Right lobe of liver (tissue), 6 donors: ENCODE measurements at regions not wholly inside any gene's neighbourhood (a gene's known extent, or its start where the extent isn't known, plus 50 kb on each side); places are given as distances from the start of the nearest gene placed in this dataset.
A peak's percentile ranks its signal among the peaks of the same experiment; 100 is the strongest.

Experiments
- ATAC-seq, 4 donors: fragments of 200-7000 bp; cut with Tn5 transposase; one replicate each; pipeline ENCODE4 v1.9.1; 2020; ENCODE audit warnings: mild to moderate bottlenecking in 4 of 4, moderate library complexity in 4 of 4
- DNase-seq, 3 donors: peaks; one replicate each; pipeline ENCODE4 v3.0.0-alpha.2; 2020
- H3K27ac ChIP-seq, 3 donors: fragments of 200-600 bp; one replicate each; pipeline ENCODE4 v1.8.0; 2022
- H3K27me3 ChIP-seq, 2 donors: fragments of 200-600 bp; one replicate each; pipeline ENCODE4 v1.8.0; 2022
- H3K36me3 ChIP-seq, 4 donors: fragments of 200-600 bp; sonication (generic) in 1 of 4; one replicate each; pipeline versions ENCODE4 v1.5.1 to v1.8.0; 2017 to 2022; ENCODE audit warnings: control low read depth in 1 of 4
- H3K4me1 ChIP-seq, 4 donors: fragments of 200-600 bp; sonication (generic) in 1 of 4; one replicate each; pipeline versions ENCODE4 v1.5.1 to v1.8.0; 2017 to 2022; ENCODE audit warnings: control low read depth in 1 of 4
- H3K4me3 ChIP-seq, 3 donors: fragments of 200-600 bp; one replicate each; pipeline ENCODE4 v1.8.0; 2022
- H3K9me3 ChIP-seq, 4 donors: fragments of 200-600 bp; sonication (generic) in 1 of 4; one replicate each; pipeline versions ENCODE4 v1.5.1 to v1.8.0; 2017 to 2022; ENCODE audit warnings: control low read depth in 1 of 4
- POLR2A ChIP-seq: fragments of 450-650 bp; IDR thresholded peaks from one replicate; pipeline ENCODE4 v1.6.1; 2017; ENCODE audit warnings: antibody characterized with exemption, mild to moderate bottlenecking
- WGBS: methylation state at CpG from one replicate; pipeline ENCODE4 v1.1.6; 2018; ENCODE audit warnings: low coverage, low lambda C conversion rate; ENCODE audit not compliant: insufficient coverage; ENCODE audit errors: missing lambda C conversion rate; 5-methylcytosine and 5-hydroxymethylcytosine counted together
- intact Hi-C, 2 donors: fragments of 100-400 bp; cut with DNase I; formaldehyde crosslinking; loops; one replicate each; pipeline versions ENCODE4 v1.11.2 to v1.14.1; 2022
- TF ChIP-seq, protein P1 (sequence below), 4 donors: fragments of 200-600 bp in 3 of 4; fragments of 450-650 bp in 1 of 4; IDR thresholded peaks; one replicate each; pipeline versions ENCODE4 v1.5.1 to v1.8.0; 2016 to 2022; ENCODE audit warnings: antibody characterized with exemption in 4 of 4, mild to moderate bottlenecking in 2 of 4
- donor health status: DM: no; HTN: yes; CAD: no.
- donor health status: DM: no; HTN: no; CAD: no.
- donor health status: DM: no; HTN: no; CAD: no.
- donor health status: DM: no; HTN: yes; CAD: no.
- donor health status: DM: no; HTN: yes; CAD: no.

DNA sequence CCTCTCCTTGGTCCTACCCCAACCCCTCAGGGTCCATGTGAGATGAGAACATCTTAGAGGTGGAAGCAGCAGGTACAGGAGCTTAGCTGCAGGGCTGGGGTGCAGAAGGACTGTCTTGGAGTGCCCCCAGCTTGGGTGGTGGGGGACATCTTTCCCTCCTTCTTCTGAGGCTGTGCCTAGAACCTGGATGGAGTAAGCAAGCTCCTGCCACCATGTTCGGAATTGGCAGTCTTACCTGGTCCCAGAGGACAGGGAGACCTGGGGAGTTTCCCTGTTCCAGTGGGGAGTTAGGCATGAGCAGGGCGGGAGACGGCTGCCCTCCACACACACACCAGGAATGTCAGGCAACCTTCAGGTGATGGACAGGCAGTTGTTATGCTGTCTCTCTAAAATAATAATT lies 131.0 kb upstream of the COPS8 start:
- no peaks in the 10 kb centered on the region for H3K27me3 ChIP-seq
- DNase-seq (no peak), ATAC-seq (no peak)
- no CpG with 5 or more reads among the region's 3 CpGs for WGBS
- intact Hi-C loops = no loop called here
- no peaks in the 10 kb centered on the region for H3K36me3 ChIP-seq
- H3K4me1 ChIP-seq = no peaks in the 10 kb centered on the region
- TF ChIP-seq, protein P1, sequence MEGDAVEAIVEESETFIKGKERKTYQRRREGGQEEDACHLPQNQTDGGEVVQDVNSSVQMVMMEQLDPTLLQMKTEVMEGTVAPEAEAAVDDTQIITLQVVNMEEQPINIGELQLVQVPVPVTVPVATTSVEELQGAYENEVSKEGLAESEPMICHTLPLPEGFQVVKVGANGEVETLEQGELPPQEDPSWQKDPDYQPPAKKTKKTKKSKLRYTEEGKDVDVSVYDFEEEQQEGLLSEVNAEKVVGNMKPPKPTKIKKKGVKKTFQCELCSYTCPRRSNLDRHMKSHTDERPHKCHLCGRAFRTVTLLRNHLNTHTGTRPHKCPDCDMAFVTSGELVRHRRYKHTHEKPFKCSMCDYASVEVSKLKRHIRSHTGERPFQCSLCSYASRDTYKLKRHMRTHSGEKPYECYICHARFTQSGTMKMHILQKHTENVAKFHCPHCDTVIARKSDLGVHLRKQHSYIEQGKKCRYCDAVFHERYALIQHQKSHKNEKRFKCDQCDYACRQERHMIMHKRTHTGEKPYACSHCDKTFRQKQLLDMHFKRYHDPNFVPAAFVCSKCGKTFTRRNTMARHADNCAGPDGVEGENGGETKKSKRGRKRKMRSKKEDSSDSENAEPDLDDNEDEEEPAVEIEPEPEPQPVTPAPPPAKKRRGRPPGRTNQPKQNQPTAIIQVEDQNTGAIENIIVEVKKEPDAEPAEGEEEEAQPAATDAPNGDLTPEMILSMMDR (IDR thresholded peaks at IDR 0.05) = no peak
- TF ChIP-seq POLR2A = no peak
- no peaks in the 10 kb centered on the region for H3K9me3 ChIP-seq
- H3K27ac ChIP-seq = no peak overlapping the region
- no peak overlapping the region for H3K4me3 ChIP-seq

DNA sequence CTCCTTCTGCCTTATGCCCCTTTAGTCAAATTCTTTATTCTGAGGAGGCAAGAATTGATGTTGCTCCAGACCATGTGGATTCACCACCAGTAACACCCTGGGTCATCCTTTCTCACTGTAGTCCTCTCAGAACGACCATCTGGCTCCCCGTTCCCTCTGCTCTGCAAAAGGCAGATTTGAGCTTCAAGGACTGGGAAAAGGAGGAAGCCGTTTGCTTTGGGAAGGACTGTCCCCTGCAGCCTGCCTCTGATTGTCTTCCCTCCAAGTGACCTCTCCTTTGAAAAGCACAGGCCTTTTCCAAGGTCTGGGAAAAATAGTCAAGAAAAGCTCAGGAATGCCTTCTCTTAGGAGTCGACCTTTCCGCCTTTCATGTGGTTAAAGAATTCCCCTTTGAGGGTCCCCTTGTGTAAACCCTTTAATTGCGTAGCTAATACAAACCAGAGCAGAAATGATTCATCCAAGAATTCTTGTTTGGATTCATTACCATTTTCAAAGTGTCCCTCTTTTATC lies 130.1 kb upstream of the COPS8 start:
- Histone ChIP-seq H3K27me3 (no peaks in the 10 kb centered on the region), H3K27ac (no peak overlapping the region), H3K4me3 (no peak overlapping the region), H3K36me3 (no peaks in the 10 kb centered on the region), H3K4me1 (no peaks in the 10 kb centered on the region), H3K9me3 (no peaks in the 10 kb centered on the region)
- DNase-seq = no peak
- WGBS = 76% methylated on average over 4 of the region's 6 CpGs
- no peak for TF ChIP-seq POLR2A
- TF ChIP-seq, protein P1 (IDR thresholded peaks at IDR 0.05) = no peak
- ATAC-seq = no peak
- intact Hi-C loops = no loop called here

DNA sequence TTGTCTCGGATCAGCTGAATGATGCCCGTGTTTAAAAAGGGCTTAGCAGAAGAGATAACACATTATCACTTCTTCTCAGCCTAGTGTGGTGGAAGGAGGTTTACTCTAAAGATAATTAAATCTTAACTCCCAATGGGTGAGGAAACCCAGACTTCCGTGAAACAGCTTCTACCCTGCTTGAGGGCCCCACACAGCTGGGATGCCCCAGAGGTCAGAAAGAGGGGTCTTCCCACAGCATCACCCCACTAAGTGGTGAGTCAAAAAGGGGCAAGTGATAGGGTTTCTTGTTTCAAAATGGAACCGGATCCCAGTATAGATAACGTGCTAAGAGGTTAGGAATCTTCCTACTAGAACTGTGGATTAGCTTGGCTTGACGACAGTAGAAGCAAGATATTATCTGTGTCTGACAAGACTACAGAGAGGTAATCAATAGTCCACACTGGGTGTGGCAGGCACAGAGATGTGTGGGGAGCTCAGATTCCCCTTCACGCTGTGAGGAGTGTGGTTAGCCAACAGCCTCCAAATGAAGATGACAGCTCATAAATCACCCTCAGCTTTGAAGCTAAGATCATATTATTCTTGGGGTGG lies 129.6 kb upstream of the COPS8 start:
- Histone ChIP-seq H3K27ac (no peak overlapping the region), H3K36me3 (no peaks in the 10 kb centered on the region), H3K4me1 (no peaks in the 10 kb centered on the region), H3K4me3 (no peak overlapping the region), H3K27me3 (no peaks in the 10 kb centered on the region), H3K9me3 (no peaks in the 10 kb centered on the region)
- 57% methylated on average over 5 of the region's 7 CpGs for WGBS
- DNase-seq = peak in 1 of 3 donors; percentile 20
- intact Hi-C loops = no loop called here
- ATAC-seq = no peak
- TF ChIP-seq POLR2A = no peak
- TF ChIP-seq, protein P1 (IDR thresholded peaks at IDR 0.05) = no peak

DNA sequence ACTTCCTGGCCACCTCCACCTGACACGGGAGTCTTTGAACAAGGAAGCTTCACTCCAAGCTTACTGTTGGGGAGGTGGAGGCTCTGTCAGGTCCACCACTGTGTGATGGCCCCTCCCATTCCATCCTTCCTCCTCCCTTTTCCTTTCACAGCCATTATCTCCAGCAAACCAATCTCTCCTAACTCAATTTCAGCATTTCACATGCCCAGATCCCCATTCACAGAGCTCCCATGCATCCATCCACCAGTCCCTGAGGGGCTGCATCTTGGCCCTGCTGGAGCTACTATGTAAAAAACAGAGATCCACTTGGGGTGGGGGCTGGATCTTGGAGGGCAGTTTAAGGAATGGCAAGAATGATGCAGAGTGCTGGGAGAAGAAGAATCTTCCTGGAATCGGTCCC lies 129.0 kb upstream of the COPS8 start:
- intact Hi-C loops = no loop called here
- TF ChIP-seq, protein P1 (IDR thresholded peaks at IDR 0.05) = no peak
- TF ChIP-seq POLR2A = no peak
- H3K36me3 ChIP-seq = no peaks in the 10 kb centered on the region
- no peaks in the 10 kb centered on the region for H3K4me1 ChIP-seq
- WGBS = 72% methylated on average over 2 of the region's 2 CpGs
- DNase-seq = peak in 1 of 3 donors; percentile 14
- H3K9me3 ChIP-seq = no peaks in the 10 kb centered on the region
- H3K27me3 ChIP-seq = no peaks in the 10 kb centered on the region
- no peak for ATAC-seq
- H3K4me3 ChIP-seq = no peak overlapping the region
- no peak overlapping the region for H3K27ac ChIP-seq

DNA sequence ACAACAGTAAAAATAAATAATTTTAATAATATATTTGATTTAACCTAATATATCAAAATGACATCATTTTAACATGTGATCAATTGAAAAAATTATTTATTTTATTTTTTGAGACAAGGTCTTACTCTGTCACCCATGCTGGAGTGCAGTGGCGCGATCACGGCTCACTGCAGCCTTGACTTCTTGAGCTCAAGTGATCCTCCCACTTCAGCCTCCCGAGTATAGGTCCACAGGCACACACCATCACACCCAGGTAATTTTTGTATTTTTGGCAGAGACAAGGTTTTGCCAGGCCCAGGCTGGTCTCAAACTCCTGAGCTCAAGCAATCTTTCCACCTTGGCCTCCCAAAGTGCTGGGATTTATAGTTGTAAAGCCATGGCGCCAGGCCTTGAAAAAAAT lies 126.7 kb upstream of the COPS8 start:
- ATAC-seq = no peak
- TF ChIP-seq, protein P1 (IDR thresholded peaks at IDR 0.05) = no peak
- TF ChIP-seq POLR2A = no peak
- Histone ChIP-seq H3K27me3 (no peaks in the 10 kb centered on the region), H3K9me3 (no peaks in the 10 kb centered on the region), H3K4me1 (no peaks in the 10 kb centered on the region), H3K27ac (no peak overlapping the region), H3K36me3 (no peaks in the 10 kb centered on the region), H3K4me3 (no peak overlapping the region)
- intact Hi-C loops = no loop called here
- WGBS = 98% methylated on average over 5 of the region's 5 CpGs
- DNase-seq = peak in 1 of 3 donors; percentile 12
